Smooth muscle cell (in vitro differentiated cells): ENCODE measurements at regions not wholly inside any gene's neighbourhood (a gene's known extent, or its start where the extent isn't known, plus 50 kb on each side); places are given as distances from the start of the nearest gene placed in this dataset.
"Not testable (repeated sequence)": the region's sequence is repeated elsewhere in the genome, so short reads cannot be mapped to it uniquely, and the experiment has no call there.

Source experiments
- DNase-seq: peaks from one replicate; lab custom pipeline; 2025; ENCODE audit not compliant: unreplicated experiment; lab: John Stamatoyannopoulos, UW
- H2AFZ ChIP-seq: fragments of 200-600 bp; sonication (generic); 2 replicates; pipeline ENCODE4 v1.6.0; 2016; ENCODE audit warnings: antibody characterized with exemption, low read depth, mild to moderate bottlenecking
- H3F3A ChIP-seq: fragments of 200-600 bp; sonication (generic); 2 replicates; pipeline ENCODE4 v1.6.0; 2017; ENCODE audit warnings: antibody characterized with exemption, low read depth
- H3K27ac ChIP-seq: fragments of 200-600 bp; sonication (generic); 2 replicates; pipeline ENCODE4 v1.5.1; 2016; ENCODE audit warnings: low read depth, mild to moderate bottlenecking
- H3K27me3 ChIP-seq: fragments of 200-600 bp; sonication (generic); 2 replicates; pipeline ENCODE4 v1.6.1; 2016; ENCODE audit warnings: low read depth, mild to moderate bottlenecking
- H3K36me3 ChIP-seq: fragments of 200-600 bp; sonication (generic); 2 replicates; pipeline ENCODE4 v1.5.1; 2016; ENCODE audit warnings: low read depth
- H3K4me1 ChIP-seq: fragments of 200-600 bp; sonication (generic); 2 replicates; pipeline ENCODE4 v1.5.1; 2016; ENCODE audit warnings: low read depth
- H3K4me2 ChIP-seq: fragments of 200-600 bp; sonication (generic); 2 replicates; pipeline ENCODE4 v1.6.0; 2016; ENCODE audit warnings: mild to moderate bottlenecking
- H3K4me3 ChIP-seq: fragments of 200-600 bp; sonication (generic); 2 replicates; pipeline ENCODE4 v1.5.1; 2016; ENCODE audit warnings: mild to moderate bottlenecking
- H3K79me2 ChIP-seq: fragments of 200-600 bp; sonication (generic); 2 replicates; pipeline ENCODE4 v1.6.0; 2016; ENCODE audit warnings: low read depth, mild to moderate bottlenecking
- H3K9ac ChIP-seq: fragments of 200-600 bp; sonication (generic); 2 replicates; pipeline ENCODE4 v1.6.0; 2016; ENCODE audit warnings: low read depth
- H3K9me3 ChIP-seq: fragments of 200-600 bp; sonication (generic); replicated peaks from 2 replicates; pipeline ENCODE4 v1.5.1; 2016; ENCODE audit warnings: low read depth
- H4K20me1 ChIP-seq: fragments of 200-600 bp; sonication (generic); 2 replicates; pipeline ENCODE4 v1.6.0; 2016; ENCODE audit warnings: low read depth
- WGBS: methylation state at CpG from one replicate; pipeline ENCODE4 v1.1.7; 2016; ENCODE audit warnings: low lambda C conversion rate; 5-methylcytosine and 5-hydroxymethylcytosine counted together
- TF ChIP-seq, protein P1 (sequence below): fragments of 200-600 bp; sonication (generic); IDR thresholded peaks from 2 replicates; pipeline ENCODE4 v1.5.1; 2017; ENCODE audit warnings: borderline replicate concordance, mild to moderate bottlenecking, antibody characterized with exemption; ENCODE audit not compliant: insufficient read depth, poor library complexity, severe bottlenecking

DNA sequence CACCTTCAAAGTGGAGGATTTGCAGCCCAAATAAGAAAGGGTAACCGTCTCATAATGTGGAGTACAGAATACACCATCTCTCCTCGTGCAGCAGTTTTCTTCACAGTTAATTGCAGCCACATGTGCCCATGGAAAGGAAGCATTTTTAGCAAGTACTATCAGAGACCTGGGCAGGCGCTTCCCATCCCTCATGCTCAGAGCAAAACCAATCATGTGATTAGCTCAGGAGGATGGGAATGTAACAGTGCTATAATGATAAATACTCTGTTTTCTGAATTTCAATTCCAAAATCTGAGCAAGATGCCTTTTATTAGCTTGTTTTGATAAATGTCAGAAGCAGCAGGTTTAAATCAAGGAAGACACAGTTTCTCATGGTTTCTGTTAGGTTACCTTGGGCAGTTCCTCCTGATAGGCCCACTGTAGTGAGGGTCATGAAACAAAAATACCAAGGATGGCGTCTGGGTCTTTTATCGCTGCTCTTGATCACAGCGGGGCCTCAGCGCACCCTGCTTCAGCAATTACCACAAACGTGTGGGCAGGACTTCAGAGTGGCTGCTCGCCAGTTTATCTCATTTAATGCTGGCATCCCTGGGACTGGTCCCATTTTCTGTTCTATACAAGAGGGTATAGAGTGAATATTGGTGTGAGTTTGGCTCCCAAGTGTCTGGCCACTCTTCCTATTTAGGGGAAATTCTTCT is 92.6 kb upstream of the VGLL4 start:
- no peaks in the 10 kb centered on the region for H3K36me3 ChIP-seq
- H4K20me1 ChIP-seq = no peaks in the 10 kb centered on the region
- H3K79me2 ChIP-seq = no peaks in the 10 kb centered on the region
- H3K4me3 ChIP-seq = no peak overlapping the region
- H3K4me1 ChIP-seq = no peaks in the 10 kb centered on the region
- no peaks in the 10 kb centered on the region for H3F3A ChIP-seq
- H3K27me3 ChIP-seq = no peaks in the 10 kb centered on the region
- H3K27ac ChIP-seq = no peak overlapping the region
- H3K4me2 ChIP-seq = no peak overlapping the region
- WGBS = 76% methylated on average over 9 of the region's 9 CpGs
- no peak overlapping the region for H3K9ac ChIP-seq
- TF ChIP-seq, protein P1, sequence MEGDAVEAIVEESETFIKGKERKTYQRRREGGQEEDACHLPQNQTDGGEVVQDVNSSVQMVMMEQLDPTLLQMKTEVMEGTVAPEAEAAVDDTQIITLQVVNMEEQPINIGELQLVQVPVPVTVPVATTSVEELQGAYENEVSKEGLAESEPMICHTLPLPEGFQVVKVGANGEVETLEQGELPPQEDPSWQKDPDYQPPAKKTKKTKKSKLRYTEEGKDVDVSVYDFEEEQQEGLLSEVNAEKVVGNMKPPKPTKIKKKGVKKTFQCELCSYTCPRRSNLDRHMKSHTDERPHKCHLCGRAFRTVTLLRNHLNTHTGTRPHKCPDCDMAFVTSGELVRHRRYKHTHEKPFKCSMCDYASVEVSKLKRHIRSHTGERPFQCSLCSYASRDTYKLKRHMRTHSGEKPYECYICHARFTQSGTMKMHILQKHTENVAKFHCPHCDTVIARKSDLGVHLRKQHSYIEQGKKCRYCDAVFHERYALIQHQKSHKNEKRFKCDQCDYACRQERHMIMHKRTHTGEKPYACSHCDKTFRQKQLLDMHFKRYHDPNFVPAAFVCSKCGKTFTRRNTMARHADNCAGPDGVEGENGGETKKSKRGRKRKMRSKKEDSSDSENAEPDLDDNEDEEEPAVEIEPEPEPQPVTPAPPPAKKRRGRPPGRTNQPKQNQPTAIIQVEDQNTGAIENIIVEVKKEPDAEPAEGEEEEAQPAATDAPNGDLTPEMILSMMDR = no peak
- no peak for DNase-seq
- H3K9me3 ChIP-seq = no peaks in the 10 kb centered on the region
- no peak overlapping the region for H2AFZ ChIP-seq

DNA sequence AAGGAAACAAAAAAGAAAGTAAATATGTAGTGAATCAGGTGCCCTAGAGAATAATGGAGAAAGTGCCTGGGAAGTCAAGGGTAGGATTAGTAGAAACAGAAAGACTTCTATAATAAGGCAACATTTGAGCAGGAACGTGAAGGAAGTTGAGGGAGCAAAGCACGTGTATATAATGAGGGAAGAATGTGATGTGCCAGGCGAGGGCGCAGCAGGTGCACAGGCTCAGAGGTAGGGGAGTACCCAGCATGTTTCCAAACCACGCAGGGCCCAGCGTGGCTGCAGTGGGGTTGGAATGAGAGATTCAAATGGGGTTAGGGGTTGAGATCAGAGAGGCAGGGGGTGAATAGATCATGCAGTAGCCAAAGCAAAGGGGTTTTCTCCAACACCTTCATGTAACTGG is 91.9 kb upstream of the VGLL4 start:
- no peaks in the 10 kb centered on the region for H3K4me1 ChIP-seq
- 69% methylated on average over 6 of the region's 6 CpGs for WGBS

DNA sequence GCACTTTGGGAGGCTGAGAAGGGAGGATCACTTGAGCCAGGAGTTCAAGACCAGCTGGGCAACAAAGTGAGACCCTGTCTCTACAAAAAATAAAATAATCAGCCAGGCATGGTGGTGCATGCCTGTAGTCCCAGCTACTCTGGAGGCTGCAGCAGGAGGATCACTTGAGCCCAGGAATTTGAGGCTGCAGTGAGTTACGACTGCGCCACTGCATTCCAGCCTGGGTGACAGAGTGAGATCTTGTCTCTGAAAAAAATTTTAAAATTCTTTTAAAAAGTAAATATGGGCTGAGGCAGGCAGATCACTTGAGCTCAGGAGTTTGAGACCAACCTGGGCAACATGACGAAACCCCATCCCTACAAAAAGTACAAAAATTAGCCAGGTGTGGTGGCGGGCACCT is 91.4 kb upstream of the VGLL4 start:
- not testable (repeated sequence) for DNase-seq, H3K9me3 ChIP-seq, H3F3A ChIP-seq, H3K4me3 ChIP-seq, H4K20me1 ChIP-seq, H3K27ac ChIP-seq, H3K9ac ChIP-seq, H3K27me3 ChIP-seq, H2AFZ ChIP-seq, H3K36me3 ChIP-seq, H3K4me1 ChIP-seq, H3K79me2 ChIP-seq, H3K4me2 ChIP-seq
- WGBS = 97% methylated on average over 4 of the region's 4 CpGs

More for the DNA sequence above, 91.9 kb upstream of the VGLL4 start:
- Histone ChIP-seq H3K36me3 (no peaks in the 10 kb centered on the region), H3F3A (no peaks in the 10 kb centered on the region), H3K9me3 (no peaks in the 10 kb centered on the region), H4K20me1 (no peaks in the 10 kb centered on the region), H3K79me2 (no peaks in the 10 kb centered on the region), H3K27me3 (no peaks in the 10 kb centered on the region), H2AFZ (no peak overlapping the region), H3K4me3 (no peak overlapping the region), H3K4me2 (no peak overlapping the region), H3K27ac (no peak overlapping the region), H3K9ac (no peak overlapping the region)
- TF ChIP-seq, protein P1 = no peak
- no peak for DNase-seq

DNA sequence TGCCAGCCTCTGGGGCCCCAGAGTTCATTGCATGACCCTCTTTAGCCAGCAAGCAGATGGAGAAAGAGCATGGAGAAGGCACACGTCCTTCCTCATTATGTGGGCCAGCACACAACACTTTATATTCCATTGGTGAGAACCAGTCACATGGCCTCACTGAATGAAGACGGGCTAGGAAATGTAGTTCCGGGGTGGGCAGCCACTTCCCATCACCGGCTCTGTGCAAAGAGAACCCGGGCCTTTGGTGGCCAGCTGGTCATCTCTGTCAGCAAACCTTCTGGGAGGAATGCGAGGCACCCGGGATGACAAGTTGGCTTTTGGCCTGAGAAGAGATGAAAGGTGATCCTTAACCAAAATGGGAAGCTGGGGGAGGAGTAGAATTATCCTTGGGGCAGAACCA is 90.2 kb upstream of the VGLL4 start:
- Histone ChIP-seq H3K9ac (no peak overlapping the region), H4K20me1 (no peaks in the 10 kb centered on the region), H3F3A (no peaks in the 10 kb centered on the region), H3K4me3 (no peak overlapping the region), H3K27ac (no peak overlapping the region), H3K36me3 (no peaks in the 10 kb centered on the region), H3K79me2 (no peaks in the 10 kb centered on the region), H3K9me3 (no peaks in the 10 kb centered on the region), H3K4me1 (no peaks in the 10 kb centered on the region), H3K4me2 (no peak overlapping the region), H2AFZ (no peak overlapping the region), H3K27me3 (no peaks in the 10 kb centered on the region)
- TF ChIP-seq, protein P1 = no peak
- no peak for DNase-seq
- WGBS = 89% methylated on average over 7 of the region's 7 CpGs
